GM12892 (cell line): ENCODE measurements at regions not wholly inside any gene's neighbourhood (a gene's known extent, or its start where the extent isn't known, plus 50 kb on each side); places are given as distances from the start of the nearest gene placed in this dataset.

Experiments used
- DNase-seq: peaks from one replicate; pipeline ENCODE4 v3.0.0; 2011; ENCODE audit not compliant: insufficient read length
- FAIRE-seq: peaks from 2 replicates; lab custom pipeline; 2011; peaks lifted over from hg19 to GRCh38; lab: Jason Lieb, UNC
- POLR2A ChIP-seq: IDR thresholded peaks from 2 replicates; pipeline ENCODE4 v1.6.1; 2011; ENCODE audit warnings: low read depth, low read length, control low read depth
- POLR2AphosphoS5 ChIP-seq: IDR thresholded peaks from 2 replicates; pipeline ENCODE4 v1.6.1; 2011; ENCODE audit warnings: low read depth, low read length, control low read depth
- TAF1 ChIP-seq: IDR thresholded peaks from 2 replicates; pipeline ENCODE4 v1.6.1; 2011; ENCODE audit warnings: low read depth, mild to moderate bottlenecking, control low read depth, low read length, borderline replicate concordance

DNA sequence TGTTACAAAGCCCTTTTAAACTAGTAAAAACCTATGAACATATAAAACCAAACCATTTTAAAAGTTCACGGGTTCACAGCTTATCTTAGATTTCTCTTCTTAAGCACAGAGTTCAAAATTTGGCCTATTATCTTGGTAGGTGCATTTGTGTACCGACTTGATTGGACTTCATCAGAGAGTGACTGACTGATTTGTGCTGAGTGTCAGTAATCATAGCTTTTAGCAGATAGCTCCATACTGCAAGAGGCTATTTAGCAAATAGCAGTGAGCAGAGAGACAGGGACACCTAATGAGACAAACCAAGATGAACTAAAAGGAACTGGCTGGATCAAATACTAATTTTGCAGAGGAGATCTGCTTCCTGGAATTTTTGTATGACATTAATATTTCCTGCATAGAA lies 274.5 kb downstream of the PRR16 start:
- no peak for TF ChIP-seq POLR2A
- no peak for TF ChIP-seq POLR2AphosphoS5
- no peak for TF ChIP-seq TAF1
- FAIRE-seq (no peak), DNase-seq (no peak)

DNA sequence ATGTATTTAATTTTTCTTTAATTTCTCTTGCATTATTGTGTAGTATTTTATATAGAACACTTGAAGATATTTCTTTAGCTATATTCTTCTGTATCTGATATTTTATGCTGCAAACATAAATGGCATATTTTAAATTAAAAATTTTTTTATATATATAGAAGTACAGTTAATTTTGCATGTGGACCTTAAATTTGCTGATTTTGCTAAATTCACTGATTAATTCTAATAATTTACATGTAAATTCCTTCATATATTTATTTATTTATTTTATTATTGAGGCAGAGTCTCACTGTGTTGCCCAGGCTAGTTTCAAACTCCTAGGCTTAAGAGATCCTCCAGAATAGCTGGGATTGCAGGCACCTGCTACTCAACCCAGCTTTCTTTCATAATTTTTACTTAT lies 276.9 kb downstream of the PRR16 start:
- no peak for DNase-seq
- FAIRE-seq: no peak
- TF ChIP-seq POLR2A (no peak), POLR2AphosphoS5 (no peak), TAF1 (no peak)

DNA sequence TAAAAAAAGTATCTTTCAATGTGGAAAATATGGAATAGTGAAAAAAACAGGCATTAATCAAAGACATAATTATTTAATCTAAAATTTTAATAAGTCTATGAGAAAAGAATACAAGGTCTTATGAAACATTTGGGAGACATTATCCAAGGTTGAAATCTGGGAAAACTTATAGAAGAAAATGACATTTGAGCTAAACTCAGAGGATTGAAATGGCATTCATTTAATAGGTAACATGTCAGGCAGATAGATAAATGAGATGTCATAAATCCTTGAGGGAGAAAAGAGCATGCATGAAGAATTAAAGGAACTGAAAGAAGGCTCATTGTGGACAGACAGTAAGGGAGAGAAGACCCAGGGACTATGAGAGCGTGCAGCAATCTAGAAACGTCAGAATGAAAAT lies 284.4 kb downstream of the PRR16 start:
- DNase-seq (no peak), FAIRE-seq (no peak)
- TF ChIP-seq POLR2AphosphoS5 (no peak), TAF1 (no peak), POLR2A (no peak)

DNA sequence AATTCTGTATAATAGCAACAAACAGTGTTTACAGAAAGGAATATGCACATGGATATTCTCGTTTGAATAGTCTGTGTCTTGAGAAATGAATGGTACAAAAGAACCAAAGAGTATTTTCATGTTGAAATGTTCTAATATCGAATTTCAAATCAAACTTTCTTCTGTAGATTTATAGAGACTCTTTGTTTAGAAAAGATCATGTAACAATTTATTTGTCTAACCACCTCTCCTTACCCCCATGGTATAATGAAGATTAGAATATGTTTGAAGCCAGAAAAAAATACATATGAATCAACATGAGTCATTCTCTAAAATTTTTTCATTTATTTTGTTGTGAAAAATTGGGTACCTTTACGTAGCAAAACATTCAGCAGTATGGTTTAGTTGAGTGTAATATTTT lies 285.6 kb downstream of the PRR16 start:
- no peak for TF ChIP-seq POLR2A
- TF ChIP-seq POLR2AphosphoS5: no peak
- no peak for TF ChIP-seq TAF1
- DNase-seq (no peak), FAIRE-seq (no peak)

DNA sequence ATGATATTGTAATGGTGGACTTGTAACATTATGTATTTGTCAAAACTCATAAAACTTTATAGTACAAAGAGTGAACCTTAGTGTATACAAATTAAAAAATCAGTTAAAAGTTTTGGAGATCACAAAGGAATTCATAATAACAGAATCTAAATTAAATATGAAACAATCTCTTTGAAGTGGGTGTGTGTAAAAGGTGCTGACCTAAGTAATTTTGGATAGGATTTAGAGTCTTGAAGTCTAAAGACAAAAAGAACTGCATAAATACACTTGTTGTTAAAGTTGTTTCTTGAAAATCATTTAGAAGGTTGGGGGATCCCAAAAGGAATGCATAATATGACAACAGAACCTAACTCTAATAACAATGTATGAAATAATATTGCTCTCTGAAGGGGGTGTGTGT lies 295.5 kb downstream of the PRR16 start:
- DNase-seq: no peak
- no peak for FAIRE-seq
- TF ChIP-seq POLR2A: no peak
- TF ChIP-seq TAF1: no peak
- TF ChIP-seq POLR2AphosphoS5: no peak

DNA sequence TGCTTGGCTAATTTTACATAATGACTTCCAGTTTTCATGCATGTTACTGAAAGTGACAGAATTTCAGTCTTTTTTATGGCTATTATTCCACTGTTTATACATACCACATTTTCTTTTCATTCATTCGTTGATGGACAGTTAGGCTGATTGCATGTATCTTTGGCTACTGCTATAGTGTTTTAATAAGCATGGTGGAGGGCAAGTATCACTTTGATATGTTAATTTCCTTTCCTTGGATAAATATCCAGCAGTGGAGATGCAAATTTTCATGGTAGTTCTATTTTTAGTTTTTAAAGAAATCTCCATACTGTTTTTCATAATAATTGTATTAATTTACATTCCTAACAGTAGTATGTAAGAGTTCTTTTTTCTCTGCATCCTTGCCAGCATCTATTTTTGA lies 297.9 kb downstream of the PRR16 start:
- FAIRE-seq (no peak), DNase-seq (no peak)
- TF ChIP-seq TAF1 (no peak), POLR2A (no peak), POLR2AphosphoS5 (no peak)

DNA sequence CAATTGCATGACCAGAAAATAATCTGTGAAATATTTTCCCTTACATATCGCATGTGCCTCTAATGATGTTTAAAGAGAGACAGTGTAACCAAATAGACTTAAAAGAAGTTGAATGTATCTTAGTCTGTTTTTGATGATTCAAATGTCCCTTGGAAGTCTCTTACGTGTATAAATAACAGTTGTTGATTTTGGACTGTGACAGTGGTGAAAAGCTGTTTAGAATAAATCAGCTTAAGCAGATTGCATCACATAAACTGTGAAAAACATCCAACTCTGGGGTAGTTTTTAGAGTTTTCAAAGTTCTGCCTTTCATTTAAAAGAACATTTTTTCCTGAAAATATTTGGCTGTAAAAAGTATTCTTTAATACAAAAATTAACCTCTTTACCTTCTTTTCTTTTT lies 301.1 kb downstream of the PRR16 start:
- no peak for FAIRE-seq
- TF ChIP-seq TAF1 (no peak), POLR2A (no peak), POLR2AphosphoS5 (no peak)
- no peak for DNase-seq

DNA sequence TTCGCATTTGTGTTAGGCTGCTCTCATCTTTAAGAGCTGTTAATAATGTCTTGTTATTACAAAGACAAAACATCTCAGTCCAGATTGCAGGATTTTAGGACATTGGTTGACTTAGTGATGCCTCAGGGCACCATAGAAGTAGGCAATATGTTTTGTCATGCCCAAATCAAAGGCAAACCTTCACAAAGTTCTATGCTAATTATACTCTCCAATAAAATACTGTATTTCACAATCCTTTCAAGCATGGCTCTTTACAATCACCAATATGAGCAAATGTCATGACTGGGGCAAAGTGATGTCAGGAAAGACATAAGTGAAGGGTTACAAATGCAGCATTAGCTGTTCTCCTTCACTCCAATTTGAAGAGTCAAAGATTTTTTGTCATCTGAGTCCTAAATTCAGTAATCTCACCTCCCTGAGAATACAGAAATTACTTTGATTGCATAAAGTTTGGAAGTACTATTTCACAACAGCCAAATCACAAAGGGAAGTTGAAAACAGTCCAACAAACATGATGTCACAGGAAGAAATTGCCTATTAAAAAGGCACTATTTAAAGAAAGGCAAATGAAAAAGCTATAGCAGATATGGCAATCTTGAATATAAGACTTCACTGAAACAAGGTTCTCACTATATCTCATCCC lies 303.2 kb downstream of the PRR16 start:
- no peak for TF ChIP-seq POLR2A
- TF ChIP-seq TAF1: no peak
- TF ChIP-seq POLR2AphosphoS5: no peak
- no peak for FAIRE-seq
- DNase-seq: no peak

DNA sequence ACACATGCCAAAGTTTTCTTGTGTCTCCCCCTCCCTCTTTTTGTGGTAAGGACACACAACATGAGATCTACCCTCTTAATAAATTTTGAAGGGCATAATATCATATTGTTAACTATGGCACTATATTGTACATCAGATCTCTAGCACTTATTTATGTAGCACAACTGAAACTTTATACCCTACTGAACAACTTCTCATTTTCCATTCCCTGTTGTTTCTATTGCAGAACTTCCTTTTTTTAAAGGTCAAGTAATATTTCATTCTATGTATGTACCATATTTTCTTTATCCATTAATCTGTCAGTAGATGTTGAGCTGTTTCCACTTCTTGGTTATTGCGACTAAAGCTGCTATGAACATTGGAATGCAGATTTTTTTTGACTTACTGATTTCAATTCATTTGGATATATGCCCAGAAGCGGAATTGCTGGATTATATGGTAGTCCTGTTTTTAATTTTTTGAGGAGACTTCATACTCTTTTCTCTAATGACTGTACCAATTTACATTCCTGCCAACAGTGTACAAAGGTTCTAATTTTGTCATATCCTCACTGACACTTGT lies 305.3 kb downstream of the PRR16 start:
- no peak for TF ChIP-seq TAF1
- no peak for TF ChIP-seq POLR2AphosphoS5
- no peak for TF ChIP-seq POLR2A
- no peak for FAIRE-seq
- no peak for DNase-seq

DNA sequence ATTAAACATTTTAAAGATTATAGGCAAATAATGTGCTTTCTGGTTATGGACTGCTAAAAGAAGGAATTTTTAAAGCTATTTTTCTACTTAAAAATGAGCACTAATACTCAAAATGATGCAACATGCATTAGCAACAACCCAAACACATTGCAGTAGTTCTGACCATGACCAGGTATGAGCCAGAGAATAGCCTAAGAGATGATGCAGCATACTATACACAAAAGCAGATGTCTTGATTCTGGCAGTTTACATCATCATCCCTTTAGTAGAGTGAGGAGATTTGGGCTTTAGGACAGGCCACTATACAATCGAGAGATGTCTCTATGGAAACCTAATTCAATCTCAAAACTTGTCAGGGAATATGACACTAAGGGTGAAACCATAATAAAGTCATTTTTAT lies 307.1 kb downstream of the PRR16 start:
- TF ChIP-seq TAF1 (no peak), POLR2AphosphoS5 (no peak), POLR2A (no peak)
- FAIRE-seq: no peak
- no peak for DNase-seq

DNA sequence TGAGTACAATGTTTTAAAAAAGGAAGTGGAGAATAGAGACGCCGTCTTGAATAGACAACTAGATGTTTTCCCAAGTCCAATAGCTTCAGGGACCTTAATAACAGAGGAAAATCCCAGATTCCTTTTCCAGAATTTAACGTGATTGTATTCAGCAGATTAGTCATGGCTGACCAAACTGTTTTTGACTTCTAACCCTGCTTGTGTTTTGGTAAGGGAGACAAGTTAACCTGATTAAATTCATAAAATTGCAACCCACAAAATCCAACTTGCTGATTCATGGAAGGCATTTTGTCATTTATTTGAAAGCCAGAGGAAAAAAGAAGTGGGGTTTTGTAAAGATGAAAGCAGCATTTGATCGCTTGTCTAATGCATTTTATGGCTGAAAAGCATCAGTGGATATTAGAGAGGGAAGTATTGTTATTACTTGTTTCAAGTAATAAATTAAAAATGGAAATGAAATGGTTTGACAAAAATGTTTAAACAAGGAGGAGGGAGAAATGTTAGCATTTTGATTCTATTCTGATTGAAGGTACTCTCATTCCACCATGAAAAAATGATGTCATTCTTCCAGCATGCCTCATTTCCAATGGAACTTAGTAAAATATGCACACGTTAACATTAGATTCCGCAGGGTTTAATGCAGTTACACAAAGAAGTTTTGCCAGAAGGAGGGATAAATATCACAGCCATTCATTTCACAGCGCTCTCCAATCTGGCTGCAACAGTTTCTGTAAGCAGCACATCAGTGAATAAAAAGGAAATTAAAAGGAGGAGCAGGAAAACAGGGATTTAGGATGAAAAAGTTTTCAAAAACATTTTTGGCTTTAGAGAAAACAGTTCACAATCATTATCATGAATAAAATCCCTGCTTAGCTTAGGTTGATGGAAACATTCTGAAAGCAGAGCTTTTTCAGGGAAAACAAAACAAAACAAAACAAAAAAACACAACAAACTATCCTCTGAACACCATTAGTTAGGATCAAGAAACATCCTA lies 314.7 kb downstream of the PRR16 start:
- no peak for TF ChIP-seq POLR2AphosphoS5
- TF ChIP-seq TAF1: no peak
- no peak for TF ChIP-seq POLR2A
- no peak for DNase-seq
- no peak for FAIRE-seq

DNA sequence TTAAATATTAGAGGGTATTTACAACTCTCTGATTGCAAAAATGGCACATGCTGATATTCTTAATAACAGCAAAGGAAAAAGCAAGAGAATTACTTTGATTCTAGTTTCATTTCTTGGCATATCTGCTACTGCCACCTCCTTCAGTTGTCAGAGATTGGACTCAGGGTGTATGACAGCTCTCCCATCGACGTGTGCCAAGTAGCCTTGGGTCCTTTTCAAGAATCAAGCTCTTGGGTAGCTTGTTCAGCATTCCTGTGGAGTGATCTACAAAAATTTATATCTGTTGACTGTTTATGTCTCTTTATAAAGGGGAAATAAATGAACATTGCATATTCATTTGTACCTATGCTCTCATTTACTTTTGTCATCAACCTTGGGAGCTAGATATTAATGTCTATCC lies 315.6 kb downstream of the PRR16 start:
- FAIRE-seq: no peak
- TF ChIP-seq POLR2A: no peak
- no peak for TF ChIP-seq POLR2AphosphoS5
- TF ChIP-seq TAF1: no peak
- no peak for DNase-seq
